ENCODE measurements at regions not wholly inside any gene's neighbourhood (a gene's known extent, or its start where the extent isn't known, plus 50 kb on each side); places are given as distances from the start of the nearest gene placed in this dataset.

DNA sequence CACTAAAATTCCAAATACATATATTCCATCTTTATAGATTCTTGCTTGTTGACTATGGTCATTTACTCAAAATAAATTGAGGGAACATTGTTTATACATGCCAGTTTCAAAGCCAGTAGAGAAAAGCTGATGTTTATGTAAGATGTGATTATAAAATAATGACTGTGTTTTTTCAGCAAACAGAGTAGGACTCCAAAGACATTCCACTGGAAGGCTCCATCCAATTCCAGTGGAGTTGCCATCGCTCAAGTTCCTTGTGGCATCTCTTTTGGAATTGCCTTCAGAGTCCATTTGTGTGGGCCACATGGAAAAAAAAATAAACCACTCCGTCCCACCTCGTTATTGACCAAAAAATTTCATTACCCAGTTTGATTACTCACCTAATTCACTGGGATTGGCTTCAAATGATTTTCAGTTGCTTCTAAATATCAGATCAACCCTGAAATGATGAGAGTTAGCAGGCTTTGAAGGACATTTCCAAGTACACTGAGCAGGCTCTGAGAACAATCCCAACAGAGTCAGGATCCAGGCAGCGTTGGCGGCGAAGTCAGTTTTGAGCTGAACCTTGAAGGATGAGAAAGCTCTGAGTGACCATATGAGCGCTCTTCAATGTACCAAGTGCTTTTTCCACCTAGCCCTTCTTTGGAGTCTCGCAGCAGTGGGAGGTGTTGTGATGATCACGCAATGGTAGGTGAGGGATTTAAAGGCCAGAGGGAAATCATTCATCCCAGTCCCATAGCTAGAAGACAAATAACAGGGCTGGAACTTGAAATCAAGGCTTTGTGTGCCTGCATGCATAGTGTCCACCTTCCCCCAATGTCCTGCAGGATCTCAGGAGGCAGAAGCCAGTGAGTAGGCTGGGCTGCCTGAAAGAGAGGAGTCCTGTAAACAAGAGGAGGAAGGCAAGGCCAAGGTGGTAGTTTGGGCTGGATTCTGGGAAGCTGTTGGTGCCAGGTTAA, 281.7 kb downstream of the CDC5L start:
- Histone ChIP-seq H3K4me1 (ENCODE audit: insufficient read depth, low read length) (peaks cover 22% of the 10 kb centered on the region), H2AFZ (ENCODE audit: low read length) (no peak overlapping the region), H4K20me1 (ENCODE audit: insufficient read depth, low read length) (no peaks in the 10 kb centered on the region), H3K27ac (ENCODE audit: low read depth, low read length) (no peak overlapping the region), H3K79me2 (ENCODE audit: insufficient read depth, low read length) (no peaks in the 10 kb centered on the region), H3K36me3 (ENCODE audit: insufficient read depth, low read length) (no peaks in the 10 kb centered on the region), H3K4me3 (ENCODE audit: insufficient read depth, low read length) (no peak overlapping the region), H3K27me3 (ENCODE audit: insufficient read depth, low read length) (no peaks in the 10 kb centered on the region), H3K9me3 (ENCODE audit: low read depth, low read length) (no peaks in the 10 kb centered on the region), H3K4me2 (ENCODE audit: insufficient read depth, low read length) (no peak overlapping the region)
- TF ChIP-seq, protein P1, sequence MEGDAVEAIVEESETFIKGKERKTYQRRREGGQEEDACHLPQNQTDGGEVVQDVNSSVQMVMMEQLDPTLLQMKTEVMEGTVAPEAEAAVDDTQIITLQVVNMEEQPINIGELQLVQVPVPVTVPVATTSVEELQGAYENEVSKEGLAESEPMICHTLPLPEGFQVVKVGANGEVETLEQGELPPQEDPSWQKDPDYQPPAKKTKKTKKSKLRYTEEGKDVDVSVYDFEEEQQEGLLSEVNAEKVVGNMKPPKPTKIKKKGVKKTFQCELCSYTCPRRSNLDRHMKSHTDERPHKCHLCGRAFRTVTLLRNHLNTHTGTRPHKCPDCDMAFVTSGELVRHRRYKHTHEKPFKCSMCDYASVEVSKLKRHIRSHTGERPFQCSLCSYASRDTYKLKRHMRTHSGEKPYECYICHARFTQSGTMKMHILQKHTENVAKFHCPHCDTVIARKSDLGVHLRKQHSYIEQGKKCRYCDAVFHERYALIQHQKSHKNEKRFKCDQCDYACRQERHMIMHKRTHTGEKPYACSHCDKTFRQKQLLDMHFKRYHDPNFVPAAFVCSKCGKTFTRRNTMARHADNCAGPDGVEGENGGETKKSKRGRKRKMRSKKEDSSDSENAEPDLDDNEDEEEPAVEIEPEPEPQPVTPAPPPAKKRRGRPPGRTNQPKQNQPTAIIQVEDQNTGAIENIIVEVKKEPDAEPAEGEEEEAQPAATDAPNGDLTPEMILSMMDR (IDR thresholded peaks at IDR 0.05; ENCODE audit: extremely low read depth, low read depth, low read length) = no peak
- no peak for DNase-seq (ENCODE audit: insufficient read length, low spot score, missing footprints)

DNA sequence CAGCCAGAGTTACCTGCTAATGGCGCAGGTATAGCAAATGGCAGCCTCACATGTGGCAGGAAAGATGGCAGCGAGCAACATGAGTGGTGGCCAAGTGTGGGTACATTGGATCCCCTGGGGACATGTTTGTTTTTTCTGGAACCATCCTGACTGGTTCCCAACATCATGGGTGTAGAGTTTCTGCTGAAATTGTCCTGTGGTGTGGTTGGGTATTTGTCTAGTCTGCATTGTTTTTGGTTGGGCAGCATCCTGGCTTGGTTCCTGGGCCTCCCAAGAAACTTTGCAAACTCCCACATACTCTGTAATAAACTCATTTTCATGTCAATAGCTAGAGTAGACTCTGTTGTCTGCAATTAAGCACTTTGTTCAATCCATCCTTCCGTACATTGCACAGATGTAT, 282.6 kb downstream of the CDC5L start:
- H3K4me1 ChIP-seq (ENCODE audit: insufficient read depth, low read length) = peaks cover 22% of the 10 kb centered on the region
- no peak overlapping the region for H3K4me2 ChIP-seq (ENCODE audit: insufficient read depth, low read length)
- no peak overlapping the region for H3K4me3 ChIP-seq (ENCODE audit: insufficient read depth, low read length)
- DNase-seq (ENCODE audit: insufficient read length, low spot score, missing footprints) = no peak
- TF ChIP-seq, protein P1 (IDR thresholded peaks at IDR 0.05; ENCODE audit: extremely low read depth, low read depth, low read length) = no peak
- no peaks in the 10 kb centered on the region for H3K79me2 ChIP-seq (ENCODE audit: insufficient read depth, low read length)
- H3K27ac ChIP-seq (ENCODE audit: low read depth, low read length) = no peak overlapping the region
- no peaks in the 10 kb centered on the region for H3K27me3 ChIP-seq (ENCODE audit: insufficient read depth, low read length)
- no peak overlapping the region for H2AFZ ChIP-seq (ENCODE audit: low read length)
- H3K9me3 ChIP-seq (ENCODE audit: low read depth, low read length) = no peaks in the 10 kb centered on the region
- no peaks in the 10 kb centered on the region for H3K36me3 ChIP-seq (ENCODE audit: insufficient read depth, low read length)
- H4K20me1 ChIP-seq (ENCODE audit: insufficient read depth, low read length) = no peaks in the 10 kb centered on the region

- no peaks in the 10 kb centered on the region for H4K20me1 ChIP-seq (ENCODE audit: insufficient read depth, low read length)
- no peak overlapping the region for H3K4me2 ChIP-seq (ENCODE audit: insufficient read depth, low read length)
- H3K4me1 ChIP-seq (ENCODE audit: insufficient read depth, low read length) = peaks cover 21% of the 10 kb centered on the region
- no peaks in the 10 kb centered on the region for H3K36me3 ChIP-seq (ENCODE audit: insufficient read depth, low read length)
- no peaks in the 10 kb centered on the region for H3K79me2 ChIP-seq (ENCODE audit: insufficient read depth, low read length)
- DNase-seq (ENCODE audit: insufficient read length, low spot score, missing footprints) = no peak
- no peaks in the 10 kb centered on the region for H3K27me3 ChIP-seq (ENCODE audit: insufficient read depth, low read length)
- H3K4me3 ChIP-seq (ENCODE audit: insufficient read depth, low read length) = no peak overlapping the region
- no peak overlapping the region for H3K27ac ChIP-seq (ENCODE audit: low read depth, low read length)
- no peaks in the 10 kb centered on the region for H3K9me3 ChIP-seq (ENCODE audit: low read depth, low read length)
- TF ChIP-seq, protein P1 (IDR thresholded peaks at IDR 0.05; ENCODE audit: extremely low read depth, low read depth, low read length) = no peak
- H2AFZ ChIP-seq (ENCODE audit: low read length) = no peak overlapping the region
Observed at GRCh38 chr6:44671333-44671732, 283.8 kb downstream of the CDC5L start.

DNA sequence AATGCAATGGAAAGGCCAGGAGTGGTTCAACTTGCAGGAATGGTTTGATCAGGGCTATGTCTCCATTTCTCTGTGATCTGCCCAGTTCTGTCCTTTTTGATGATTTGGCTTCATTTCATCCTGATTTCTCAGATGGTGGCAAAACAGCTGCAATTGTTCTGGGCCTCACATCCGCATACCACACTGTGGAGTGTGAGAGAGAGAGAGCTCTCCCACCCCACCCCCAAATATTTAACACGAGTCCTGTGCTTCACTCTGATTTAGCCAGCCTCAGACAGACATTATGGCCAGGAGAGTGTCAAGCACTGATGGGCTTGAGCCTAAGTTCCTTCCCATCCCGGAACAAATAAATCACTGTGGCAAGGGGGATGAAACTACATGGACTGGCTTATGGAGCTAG, 284.6 kb downstream of the CDC5L start:
- H3K36me3 ChIP-seq (ENCODE audit: insufficient read depth, low read length) = no peaks in the 10 kb centered on the region
- H4K20me1 ChIP-seq (ENCODE audit: insufficient read depth, low read length) = no peaks in the 10 kb centered on the region
- DNase-seq (ENCODE audit: insufficient read length, low spot score, missing footprints) = no peak
- no peak overlapping the region for H3K4me3 ChIP-seq (ENCODE audit: insufficient read depth, low read length)
- no peak overlapping the region for H3K27ac ChIP-seq (ENCODE audit: low read depth, low read length)
- no peaks in the 10 kb centered on the region for H3K79me2 ChIP-seq (ENCODE audit: insufficient read depth, low read length)
- H3K9me3 ChIP-seq (ENCODE audit: low read depth, low read length) = no peaks in the 10 kb centered on the region
- H2AFZ ChIP-seq (ENCODE audit: low read length) = no peak overlapping the region
- peaks cover 14% of the 10 kb centered on the region for H3K4me1 ChIP-seq (ENCODE audit: insufficient read depth, low read length)
- TF ChIP-seq, protein P1 (IDR thresholded peaks at IDR 0.05; ENCODE audit: extremely low read depth, low read depth, low read length) = no peak
- H3K27me3 ChIP-seq (ENCODE audit: insufficient read depth, low read length) = no peaks in the 10 kb centered on the region
- H3K4me2 ChIP-seq (ENCODE audit: insufficient read depth, low read length) = no peak overlapping the region

Measured in osteoblast (primary cell).